Astrocyte of the spinal cord (primary cell): ENCODE measurements at regions not wholly inside any gene's neighbourhood (a gene's known extent, or its start where the extent isn't known, plus 50 kb on each side); places are given as distances from the start of the nearest gene placed in this dataset.

Experiments
- DNase-seq: peaks from one replicate; pipeline ENCODE4 v3.0.0; 2011; ENCODE audit warnings: low read depth, low spot score
- H3K4me3 ChIP-seq: 2 replicates; pipeline ENCODE4 v1.5.1; 2011; ENCODE audit warnings: low read depth, mild to moderate bottlenecking, low read length, moderate library complexity
- in situ Hi-C: cut with HindIII; loops from 2 replicates; pipeline ENCODE4 v1.10.0; 2017; ENCODE audit warnings: low sequenced_read_pairs
- TF ChIP-seq, protein P1 (sequence below): IDR thresholded peaks from 2 replicates; pipeline ENCODE4 v1.5.1; 2012; ENCODE audit warnings: low read depth, mild to moderate bottlenecking, low read length, inconsistent platforms

DNA sequence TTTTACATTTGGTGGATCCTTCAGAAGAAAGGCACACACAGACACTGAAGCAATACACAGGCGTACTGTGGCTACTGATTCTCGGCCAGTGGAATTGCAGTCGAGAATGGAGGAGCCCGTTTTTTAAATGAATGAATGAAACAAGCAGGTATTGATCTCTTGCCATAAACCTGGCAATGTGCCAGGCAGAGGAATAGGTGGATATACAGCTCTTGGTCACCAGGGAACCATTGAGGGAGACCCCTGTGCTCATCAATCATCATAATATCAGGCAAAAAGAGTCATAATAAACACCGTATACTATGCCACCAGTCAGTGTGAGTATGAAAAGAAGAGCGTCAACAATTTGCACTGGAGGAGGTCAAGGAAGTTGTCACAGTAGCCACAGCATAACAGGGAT, 140.3 kb upstream of the FOXF1 start:
- no peak overlapping the region for H3K4me3 ChIP-seq
- TF ChIP-seq, protein P1, sequence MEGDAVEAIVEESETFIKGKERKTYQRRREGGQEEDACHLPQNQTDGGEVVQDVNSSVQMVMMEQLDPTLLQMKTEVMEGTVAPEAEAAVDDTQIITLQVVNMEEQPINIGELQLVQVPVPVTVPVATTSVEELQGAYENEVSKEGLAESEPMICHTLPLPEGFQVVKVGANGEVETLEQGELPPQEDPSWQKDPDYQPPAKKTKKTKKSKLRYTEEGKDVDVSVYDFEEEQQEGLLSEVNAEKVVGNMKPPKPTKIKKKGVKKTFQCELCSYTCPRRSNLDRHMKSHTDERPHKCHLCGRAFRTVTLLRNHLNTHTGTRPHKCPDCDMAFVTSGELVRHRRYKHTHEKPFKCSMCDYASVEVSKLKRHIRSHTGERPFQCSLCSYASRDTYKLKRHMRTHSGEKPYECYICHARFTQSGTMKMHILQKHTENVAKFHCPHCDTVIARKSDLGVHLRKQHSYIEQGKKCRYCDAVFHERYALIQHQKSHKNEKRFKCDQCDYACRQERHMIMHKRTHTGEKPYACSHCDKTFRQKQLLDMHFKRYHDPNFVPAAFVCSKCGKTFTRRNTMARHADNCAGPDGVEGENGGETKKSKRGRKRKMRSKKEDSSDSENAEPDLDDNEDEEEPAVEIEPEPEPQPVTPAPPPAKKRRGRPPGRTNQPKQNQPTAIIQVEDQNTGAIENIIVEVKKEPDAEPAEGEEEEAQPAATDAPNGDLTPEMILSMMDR, result no peak
- DNase-seq, result no peak
- in situ Hi-C loops, result no loop called here

DNA sequence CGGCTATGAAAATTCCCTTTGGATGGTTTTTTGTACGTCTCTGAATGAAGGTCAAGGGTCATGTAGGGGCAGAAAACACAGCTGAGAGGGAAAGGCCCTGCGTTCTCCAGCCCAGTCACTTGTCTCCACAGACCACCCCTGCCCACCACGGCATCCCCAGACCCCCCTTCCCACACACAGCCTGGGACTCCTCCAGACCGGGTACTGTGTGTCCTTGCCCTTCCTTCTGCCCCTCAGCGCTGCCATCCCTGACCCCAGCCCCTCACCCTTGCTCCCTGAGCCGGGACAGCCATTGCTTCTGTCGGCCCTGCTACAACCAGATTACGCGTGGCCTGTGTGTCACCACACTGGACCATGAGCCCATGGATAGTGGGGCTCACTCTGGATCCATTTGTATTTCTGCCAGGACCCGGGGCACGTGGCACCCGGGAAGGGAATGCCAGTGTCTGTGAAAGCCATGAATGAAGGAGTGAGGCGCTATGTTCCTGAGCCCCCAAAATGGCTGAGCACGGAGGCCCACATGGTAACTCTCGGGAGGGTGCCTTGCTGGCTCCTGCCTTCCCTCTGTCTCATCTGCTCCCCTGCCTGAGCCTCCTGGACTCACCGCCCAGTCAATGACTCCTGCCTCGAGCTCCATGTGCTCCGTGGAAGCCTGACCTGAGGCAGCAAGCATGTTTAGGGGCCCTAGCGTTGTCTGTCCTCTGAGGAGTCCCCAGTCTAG, 139.1 kb upstream of the FOXF1 start:
- TF ChIP-seq, protein P1, result no peak

DNA sequence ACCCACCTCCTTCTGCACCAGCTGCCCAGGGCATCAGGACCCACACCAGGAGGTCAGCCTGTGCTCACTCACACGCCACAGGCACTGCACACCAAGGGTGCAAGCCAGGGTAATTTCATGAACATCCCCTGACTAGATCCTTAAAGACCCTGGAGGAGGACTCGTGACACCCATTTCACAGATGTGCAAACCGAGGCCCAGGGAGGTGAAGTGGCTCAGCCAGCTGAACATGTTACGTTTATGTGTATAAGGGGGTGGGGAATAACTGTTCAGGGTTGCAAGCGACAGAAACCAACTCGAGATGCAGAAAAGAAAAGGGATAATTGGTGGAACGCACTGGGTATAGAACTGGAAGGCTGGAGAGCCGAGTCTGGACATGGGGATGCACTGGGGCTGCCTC, 138.1 kb upstream of the FOXF1 start:
- TF ChIP-seq, protein P1, result no peak
- in situ Hi-C loops, result no loop called here
- no peak for DNase-seq
- H3K4me3 ChIP-seq, result no peak overlapping the region

More for the DNA sequence above, 139.1 kb upstream of the FOXF1 start:
- in situ Hi-C loops, result no loop called here
- no peak overlapping the region for H3K4me3 ChIP-seq
- DNase-seq, result no peak

DNA sequence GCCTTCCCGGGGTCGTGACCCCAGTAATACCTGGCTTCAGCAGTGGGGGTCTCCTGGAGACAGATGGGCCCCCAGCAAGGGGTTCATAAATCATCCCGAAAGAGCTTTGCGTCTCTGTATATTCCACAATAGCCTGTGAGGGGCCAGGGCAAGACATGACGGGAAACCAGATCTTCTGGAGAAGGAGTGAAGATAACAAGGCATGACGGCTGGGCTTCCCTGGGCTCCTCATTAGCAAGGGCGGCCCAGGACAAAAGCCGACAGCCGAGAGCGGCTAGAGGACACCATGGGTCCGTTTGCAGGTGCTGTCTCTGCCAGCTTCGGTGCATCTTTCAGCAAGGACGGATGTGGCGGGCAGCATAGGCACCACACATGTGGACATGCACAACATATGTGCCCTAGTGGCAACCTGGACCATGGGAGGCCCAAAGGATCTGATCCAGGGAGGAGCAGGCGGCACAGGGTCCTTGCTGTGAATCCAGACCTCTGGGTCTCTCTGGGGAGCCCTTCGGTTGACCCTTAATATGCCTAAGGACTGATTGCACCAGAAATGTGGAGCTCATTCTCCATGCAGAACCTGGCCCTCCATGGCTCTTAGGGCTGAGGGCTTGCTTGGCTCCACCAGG, 136.9 kb upstream of the FOXF1 start:
- DNase-seq, result no peak
- no peak overlapping the region for H3K4me3 ChIP-seq
- TF ChIP-seq, protein P1, result no peak
- in situ Hi-C loops, result no loop called here

DNA sequence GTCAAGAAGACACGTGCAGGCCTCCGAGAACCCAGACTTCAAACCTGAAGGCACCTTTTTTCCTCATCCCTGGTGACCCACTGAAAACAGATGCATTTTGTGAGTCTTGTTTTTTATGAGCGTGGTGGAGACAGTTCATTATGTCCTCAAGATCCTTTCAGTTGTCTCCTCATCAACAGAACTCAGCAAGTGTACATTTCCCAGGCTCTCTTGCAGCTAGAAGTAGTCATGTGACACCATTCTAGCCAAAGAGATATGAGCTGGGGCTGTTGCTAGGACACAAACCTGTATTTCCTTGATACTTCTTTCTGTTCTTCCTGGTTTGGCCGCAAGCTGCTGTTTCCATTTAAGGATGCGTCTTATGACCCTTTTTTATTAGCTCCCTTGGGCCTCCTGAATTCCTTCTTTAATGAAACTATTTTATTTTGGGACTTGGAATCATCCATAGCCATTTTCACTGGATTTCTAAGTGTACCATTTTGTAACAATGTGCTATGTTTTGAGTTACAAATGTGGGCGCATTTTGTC, 135.7 kb upstream of the FOXF1 start:
- no peak overlapping the region for H3K4me3 ChIP-seq
- in situ Hi-C loops, result no loop called here
- no peak for DNase-seq
- TF ChIP-seq, protein P1, result no peak

DNA sequence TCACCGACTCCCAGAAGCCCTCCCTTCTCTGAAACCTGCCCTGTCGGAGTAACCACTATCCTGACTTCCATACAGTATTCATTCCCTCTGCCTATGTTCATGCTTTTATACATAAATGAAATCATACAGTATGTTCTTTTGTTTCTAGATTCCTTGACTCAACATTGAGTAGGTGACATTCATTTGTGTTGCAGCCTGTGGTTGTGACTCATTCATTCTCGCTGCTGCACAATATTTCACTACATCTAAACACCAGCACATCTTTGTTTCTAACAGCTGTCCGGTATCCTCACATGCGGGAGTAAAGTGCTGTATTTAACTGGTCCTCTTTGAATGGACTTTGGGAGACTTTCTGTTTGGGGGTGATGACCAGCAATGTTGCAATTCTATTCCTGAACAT, 135.0 kb upstream of the FOXF1 start:
- in situ Hi-C loops, result no loop called here
- DNase-seq, result peak; percentile 83
- TF ChIP-seq, protein P1, result no peak
- H3K4me3 ChIP-seq, result no peak overlapping the region
